ENCODE measurements at regions not wholly inside any gene's neighbourhood (a gene's known extent, or its start where the extent isn't known, plus 50 kb on each side); places are given as distances from the start of the nearest gene placed in this dataset.
"Not testable (repeated sequence)": the region's sequence is repeated elsewhere in the genome, so short reads cannot be mapped to it uniquely, and the experiment has no call there.

DNA sequence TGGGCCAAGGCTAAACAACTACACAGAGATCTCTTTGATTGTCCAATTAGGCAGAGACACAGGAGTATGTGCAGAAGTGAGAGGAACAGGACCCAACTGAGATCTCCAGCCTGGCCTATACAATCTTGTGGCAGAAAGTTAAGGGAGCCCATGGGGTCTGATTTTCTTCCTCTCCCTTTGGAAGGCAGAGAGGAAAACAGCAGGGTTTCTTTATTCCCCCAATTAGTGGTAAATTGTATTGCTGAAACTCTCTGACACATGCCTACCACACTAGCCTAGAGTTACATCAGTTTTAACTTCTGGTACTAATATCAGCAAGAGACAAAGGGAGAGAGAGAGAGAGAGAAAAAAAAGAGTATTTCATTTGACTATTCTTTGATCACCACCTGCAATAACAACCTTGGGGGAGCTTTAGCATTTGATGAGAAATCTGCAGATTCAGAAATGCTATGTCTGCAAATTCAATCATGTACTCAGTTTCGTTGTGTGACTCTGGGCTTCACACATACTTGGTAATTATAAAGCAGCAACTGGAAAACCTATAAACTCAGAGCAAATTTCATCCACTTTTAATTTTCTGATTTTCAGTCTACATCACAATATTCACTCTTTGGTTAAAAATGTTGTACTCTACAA is 260.3 kb upstream of the SPTLC3 start:
- WGBS, 2 donors: 47 to 61% methylated on average over 1 of the region's 1 CpG
- Histone ChIP-seq H3K9me3 (no peaks in the 10 kb centered on the region), H3K4me3 (no peak overlapping the region), H3K36me3 (no peaks in the 10 kb centered on the region), H3K27me3 (no peaks in the 10 kb centered on the region), H3K4me1 (no peaks in the 10 kb centered on the region), H3K27ac (no peak overlapping the region)
- DNase-seq (no peak), FAIRE-seq (no peak), ATAC-seq (no peak)
- intact Hi-C loops (cut with DNase I): no loop called here
- TF ChIP-seq, protein P1, sequence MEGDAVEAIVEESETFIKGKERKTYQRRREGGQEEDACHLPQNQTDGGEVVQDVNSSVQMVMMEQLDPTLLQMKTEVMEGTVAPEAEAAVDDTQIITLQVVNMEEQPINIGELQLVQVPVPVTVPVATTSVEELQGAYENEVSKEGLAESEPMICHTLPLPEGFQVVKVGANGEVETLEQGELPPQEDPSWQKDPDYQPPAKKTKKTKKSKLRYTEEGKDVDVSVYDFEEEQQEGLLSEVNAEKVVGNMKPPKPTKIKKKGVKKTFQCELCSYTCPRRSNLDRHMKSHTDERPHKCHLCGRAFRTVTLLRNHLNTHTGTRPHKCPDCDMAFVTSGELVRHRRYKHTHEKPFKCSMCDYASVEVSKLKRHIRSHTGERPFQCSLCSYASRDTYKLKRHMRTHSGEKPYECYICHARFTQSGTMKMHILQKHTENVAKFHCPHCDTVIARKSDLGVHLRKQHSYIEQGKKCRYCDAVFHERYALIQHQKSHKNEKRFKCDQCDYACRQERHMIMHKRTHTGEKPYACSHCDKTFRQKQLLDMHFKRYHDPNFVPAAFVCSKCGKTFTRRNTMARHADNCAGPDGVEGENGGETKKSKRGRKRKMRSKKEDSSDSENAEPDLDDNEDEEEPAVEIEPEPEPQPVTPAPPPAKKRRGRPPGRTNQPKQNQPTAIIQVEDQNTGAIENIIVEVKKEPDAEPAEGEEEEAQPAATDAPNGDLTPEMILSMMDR (IDR thresholded peaks at IDR 0.05): no peak

DNA sequence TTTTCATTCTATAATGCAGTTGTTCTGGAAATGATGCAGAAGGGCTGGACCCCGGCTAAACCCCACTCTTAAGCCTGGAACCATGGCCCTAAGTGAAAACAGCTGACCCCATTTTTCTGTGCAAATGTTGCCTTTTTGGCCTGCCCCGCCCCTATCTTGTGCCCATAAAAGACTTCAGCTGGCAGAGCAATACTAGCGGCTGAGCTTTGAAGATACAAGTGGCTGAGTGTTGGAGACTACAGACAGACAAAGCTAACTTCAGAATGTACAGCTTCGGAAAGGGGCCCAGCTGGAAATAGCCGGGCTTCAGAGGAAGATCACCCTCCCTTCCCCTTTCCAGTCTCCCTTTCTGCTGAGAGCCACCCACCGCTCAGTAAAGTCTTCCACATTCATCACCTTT is 258.6 kb upstream of the SPTLC3 start:
- DNase-seq: no peak
- Histone ChIP-seq H3K4me3 (no peak overlapping the region), H3K36me3 (no peaks in the 10 kb centered on the region), H3K27me3 (no peaks in the 10 kb centered on the region), H3K4me1 (no peaks in the 10 kb centered on the region), H3K9me3 (no peaks in the 10 kb centered on the region), H3K27ac (no peak overlapping the region)
- no peak for ATAC-seq
- intact Hi-C loops (cut with DNase I): no loop called here
- 86 to 90% methylated on average over 6 of the region's 6 CpGs for WGBS, 2 donors
- TF ChIP-seq, protein P1 (IDR thresholded peaks at IDR 0.05): no peak
- FAIRE-seq: no peak

DNA sequence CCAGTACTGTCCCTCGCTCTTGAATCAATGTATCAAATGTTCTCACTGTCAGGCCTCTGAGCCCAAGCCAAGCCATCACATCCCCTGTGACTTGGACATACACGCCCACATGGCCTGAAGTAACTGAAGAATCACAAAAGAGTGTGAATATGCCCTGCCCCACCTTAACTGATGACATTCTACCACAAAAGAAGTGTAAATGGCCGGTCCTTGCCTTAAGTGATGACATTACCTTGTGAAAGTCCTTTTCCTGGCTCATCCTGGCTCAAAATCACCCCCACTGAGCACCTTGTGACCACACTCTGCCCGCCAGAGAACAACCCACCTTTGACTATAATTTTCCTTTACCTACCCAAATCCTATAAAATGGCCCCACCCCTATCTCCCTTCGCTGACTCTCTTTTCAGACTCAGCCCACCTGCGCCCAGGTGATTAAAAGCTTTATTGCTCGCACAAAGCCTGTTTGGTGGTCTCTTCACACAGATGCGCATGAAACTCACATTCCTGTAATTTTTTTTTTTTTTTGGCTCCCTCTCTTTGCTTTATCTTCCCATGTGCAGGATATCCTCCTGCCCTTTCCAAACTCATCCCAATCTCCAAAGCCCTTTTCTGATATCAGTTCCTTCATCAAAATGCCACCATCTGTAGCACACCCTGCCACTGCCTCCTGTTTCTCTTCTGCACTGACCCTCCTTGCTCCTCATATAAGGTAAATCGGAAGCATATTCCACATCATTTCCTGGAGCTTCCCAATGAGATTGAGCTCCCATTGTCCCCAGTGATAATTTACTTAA is 255.7 kb upstream of the SPTLC3 start:
- H3K4me1 ChIP-seq; FAIRE-seq; H3K27ac ChIP-seq; H3K4me3 ChIP-seq; ATAC-seq; intact Hi-C loops (cut with DNase I); H3K27me3 ChIP-seq; DNase-seq; H3K36me3 ChIP-seq; H3K9me3 ChIP-seq: not testable (repeated sequence)
- WGBS, 2 donors: 85 to 91% methylated on average over 9 of the region's 9 CpGs

DNA sequence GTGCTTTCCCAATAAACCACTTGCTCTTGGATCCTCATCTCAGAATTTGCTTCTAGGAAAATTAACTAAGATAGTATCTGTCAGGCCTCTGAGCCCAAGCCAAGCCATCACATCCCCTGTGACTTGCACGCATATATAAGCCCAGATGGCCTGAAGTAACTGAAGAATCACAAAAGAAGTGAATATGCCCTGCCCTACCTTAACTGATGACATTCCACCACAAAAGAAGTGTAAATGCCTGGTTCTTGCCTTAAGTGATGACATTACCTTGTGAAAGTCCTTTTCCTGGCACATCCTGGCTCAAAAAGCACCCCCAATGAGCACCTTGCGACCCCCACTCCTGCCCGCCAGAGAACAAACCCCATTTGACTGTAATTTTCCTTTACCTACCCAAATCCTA is 255.0 kb upstream of the SPTLC3 start:
- FAIRE-seq, H3K27me3 ChIP-seq: not testable (repeated sequence)

DNA sequence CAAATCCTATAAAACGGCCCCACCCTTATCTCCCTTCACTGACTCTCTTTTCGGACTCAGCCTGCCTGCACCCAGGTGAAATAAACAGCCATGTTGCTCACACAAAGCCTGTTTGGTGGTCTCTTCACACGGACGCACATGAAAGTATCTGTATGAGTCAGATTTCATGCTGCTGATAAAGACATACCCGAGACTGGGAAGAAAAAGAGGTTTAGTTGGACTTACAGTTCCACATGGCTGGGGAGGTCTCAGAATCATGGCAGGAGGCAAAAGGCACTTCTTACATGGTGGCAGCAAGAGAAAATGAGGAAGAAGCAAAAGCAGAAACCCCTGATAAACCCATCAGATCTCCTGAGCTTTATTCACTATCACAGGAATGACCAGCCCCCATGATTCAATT is 249.3 kb upstream of the SPTLC3 start:
- DNase-seq; H3K36me3 ChIP-seq; FAIRE-seq; H3K9me3 ChIP-seq; H3K27me3 ChIP-seq; ATAC-seq; H3K27ac ChIP-seq; H3K4me1 ChIP-seq; intact Hi-C loops (cut with DNase I); H3K4me3 ChIP-seq: not testable (repeated sequence)
- 66 to 80% methylated on average over 3 of the region's 5 CpGs for WGBS, 2 donors

More for the DNA sequence above, 255.0 kb upstream of the SPTLC3 start:
- H3K4me1 ChIP-seq; H3K4me3 ChIP-seq; intact Hi-C loops (cut with DNase I); H3K27ac ChIP-seq; DNase-seq; H3K36me3 ChIP-seq; ATAC-seq; H3K9me3 ChIP-seq: not testable (repeated sequence)
- 77 to 88% methylated on average over 3 of the region's 3 CpGs for whole genome bisulfite sequencing, 2 donors

DNA sequence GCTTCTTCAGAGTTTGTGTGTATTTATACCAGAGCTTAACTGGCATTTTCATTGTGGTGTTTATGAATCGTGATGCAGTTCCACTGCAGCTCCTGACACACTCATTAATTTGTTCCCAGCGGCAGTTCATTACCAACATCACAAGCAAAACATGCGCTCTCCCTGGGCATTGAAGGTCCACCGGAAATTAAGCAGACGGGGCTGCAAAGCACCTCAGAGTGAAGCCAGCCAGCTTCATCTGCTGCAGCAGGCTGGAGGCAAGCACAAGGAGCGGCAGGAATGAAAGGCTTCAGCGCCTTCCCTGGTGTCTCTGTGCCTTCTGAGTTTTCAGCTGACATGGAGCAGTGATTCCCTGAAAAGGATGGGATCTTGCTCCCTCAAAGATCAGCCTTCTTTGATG is 246.0 kb upstream of the SPTLC3 start:
- FAIRE-seq: no peak
- WGBS, 2 donors: 18 to 26% methylated on average over 7 of the region's 7 CpGs
- Histone ChIP-seq H3K27ac (no peak overlapping the region), H3K27me3 (no peaks in the 10 kb centered on the region), H3K9me3 (no peaks in the 10 kb centered on the region), H3K4me1 (no peaks in the 10 kb centered on the region), H3K36me3 (no peaks in the 10 kb centered on the region), H3K4me3 (no peak overlapping the region)
- intact Hi-C loops (cut with DNase I): no loop called here
- TF ChIP-seq, protein P1 (IDR thresholded peaks at IDR 0.05): no peak
- no peak for ATAC-seq
- DNase-seq: no peak
